Glutamatergic neuron (in vitro differentiated cells): ENCODE measurements at regions not wholly inside any gene's neighbourhood (a gene's known extent, or its start where the extent isn't known, plus 50 kb on each side); places are given as distances from the start of the nearest gene placed in this dataset.

ENCODE experiments used
- DNase-seq: peaks from one replicate; pipeline ENCODE4 v3.0.0; 2022
- H3K27ac Mint-ChIP-seq: one replicate; pipeline ENCODE4 v1.8.0; 2020; ENCODE audit warnings: mild to moderate bottlenecking, mixed read lengths, inconsistent platforms; ENCODE audit not compliant: unreplicated experiment
- H3K27me3 Mint-ChIP-seq: one replicate; pipeline ENCODE4 v1.8.0; 2020; ENCODE audit warnings: mild to moderate bottlenecking, moderate library complexity, mixed read lengths, inconsistent platforms; ENCODE audit not compliant: unreplicated experiment
- H3K36me3 Mint-ChIP-seq: one replicate; pipeline ENCODE4 v1.8.0; 2020; ENCODE audit warnings: mild to moderate bottlenecking, mixed read lengths, inconsistent platforms; ENCODE audit not compliant: unreplicated experiment
- H3K4me1 Mint-ChIP-seq: one replicate; pipeline ENCODE4 v1.8.0; 2020; ENCODE audit warnings: mild to moderate bottlenecking, low read depth, mixed read lengths, inconsistent platforms; ENCODE audit not compliant: unreplicated experiment
- H3K4me3 Mint-ChIP-seq: one replicate; pipeline ENCODE4 v1.8.0; 2020; ENCODE audit warnings: mild to moderate bottlenecking, mixed read lengths, inconsistent platforms; ENCODE audit not compliant: unreplicated experiment
- H3K9me3 Mint-ChIP-seq: one replicate; pipeline ENCODE4 v1.8.0; 2020; ENCODE audit warnings: mild to moderate bottlenecking, moderate library complexity, mixed read lengths, inconsistent platforms; ENCODE audit not compliant: unreplicated experiment
- CTCF ChIP-seq: fragments of 200-600 bp; sonication (generic); IDR thresholded peaks from one replicate; pipeline ENCODE4 v1.5.0; 2021; ENCODE audit not compliant: partially characterized antibody, unreplicated experiment

GRCh38 chr9:82404881-82405280 is 416.3 kb downstream of the SPATA31D1 start:
- Mint-ChIP-seq H3K4me3 (no peak overlapping the region), H3K9me3 (no peaks in the 10 kb centered on the region), H3K27ac (no peak overlapping the region), H3K4me1 (no peaks in the 10 kb centered on the region), H3K36me3 (no peaks in the 10 kb centered on the region), H3K27me3 (no peaks in the 10 kb centered on the region)
- TF ChIP-seq CTCF = no peak
- no peak for DNase-seq

- H3K27me3 Mint-ChIP-seq = no peaks in the 10 kb centered on the region
- H3K4me1 Mint-ChIP-seq = no peaks in the 10 kb centered on the region
- H3K4me3 Mint-ChIP-seq = no peak overlapping the region
- H3K9me3 Mint-ChIP-seq = no peaks in the 10 kb centered on the region
- H3K36me3 Mint-ChIP-seq = no peaks in the 10 kb centered on the region
- no peak for TF ChIP-seq CTCF
- H3K27ac Mint-ChIP-seq = no peak overlapping the region
- DNase-seq = no peak
Measured at GRCh38 chr9:82406456-82407085, 418.0 kb downstream of the SPATA31D1 start.

- Mint-ChIP-seq H3K36me3 (no peaks in the 10 kb centered on the region), H3K27ac (no peak overlapping the region), H3K27me3 (no peaks in the 10 kb centered on the region), H3K4me3 (no peak overlapping the region), H3K4me1 (no peaks in the 10 kb centered on the region), H3K9me3 (no peaks in the 10 kb centered on the region)
- no peak for DNase-seq
- TF ChIP-seq CTCF = no peak
Measured at GRCh38 chr9:82410306-82410705, 421.7 kb downstream of the SPATA31D1 start.

GRCh38 chr9:82410866-82411265 is 422.3 kb downstream of the SPATA31D1 start:
- Mint-ChIP-seq H3K4me3 (no peak overlapping the region), H3K9me3 (no peaks in the 10 kb centered on the region), H3K27ac (no peak overlapping the region), H3K4me1 (no peaks in the 10 kb centered on the region), H3K36me3 (no peaks in the 10 kb centered on the region), H3K27me3 (no peaks in the 10 kb centered on the region)
- TF ChIP-seq CTCF = no peak
- DNase-seq = no peak

GRCh38 chr9:82412586-82413305 is 424.2 kb downstream of the SPATA31D1 start:
- no peaks in the 10 kb centered on the region for H3K36me3 Mint-ChIP-seq
- DNase-seq = no peak
- peaks cover 4% of the 10 kb centered on the region for H3K27me3 Mint-ChIP-seq
- H3K9me3 Mint-ChIP-seq = no peaks in the 10 kb centered on the region
- TF ChIP-seq CTCF = no peak
- H3K27ac Mint-ChIP-seq = no peak overlapping the region
- no peaks in the 10 kb centered on the region for H3K4me1 Mint-ChIP-seq
- H3K4me3 Mint-ChIP-seq = no peak overlapping the region
